ENCODE measurements at regions not wholly inside any gene's neighbourhood (a gene's known extent, or its start where the extent isn't known, plus 50 kb on each side); places are given as distances from the start of the nearest gene placed in this dataset.
"Not testable (repeated sequence)": the region's sequence is repeated elsewhere in the genome, so short reads cannot be mapped to it uniquely, and the experiment has no call there.

GRCh38 chr4:147284256-147284835, 196.6 kb upstream of the EDNRA start:
- no peak for DNase-seq

- DNase-seq: no peak
These were observed 196.0 kb upstream of the EDNRA start for GRCh38 chr4:147284935-147285334.

GRCh38 chr4:147285751-147286150, 195.1 kb upstream of the EDNRA start:
- DNase-seq: no peak

GRCh38 chr4:147286846-147287587, 193.9 kb upstream of the EDNRA start:
- DNase-seq: no peak

- DNase-seq: no peak
These were observed 193.4 kb upstream of the EDNRA start for GRCh38 chr4:147287588-147287890.

- no peak for DNase-seq
These were observed 192.4 kb upstream of the EDNRA start for GRCh38 chr4:147288512-147288911.

- DNase-seq: no peak
These were observed 191.7 kb upstream of the EDNRA start for GRCh38 chr4:147289181-147289580.

- not testable (repeated sequence) for DNase-seq
These were observed 188.1 kb upstream of the EDNRA start for GRCh38 chr4:147292604-147293313.

GRCh38 chr4:147293314-147293677, 187.6 kb upstream of the EDNRA start:
- not testable (repeated sequence) for DNase-seq

GRCh38 chr4:147299205-147299604, 181.7 kb upstream of the EDNRA start:
- DNase-seq: no peak

- DNase-seq: no peak
These were observed 177.6 kb upstream of the EDNRA start for GRCh38 chr4:147303174-147303872.

GRCh38 chr4:147303873-147304229, 177.0 kb upstream of the EDNRA start:
- no peak for DNase-seq

- DNase-seq: no peak
These were observed 172.8 kb upstream of the EDNRA start for GRCh38 chr4:147307896-147308674.

- no peak for DNase-seq
These were observed 171.5 kb upstream of the EDNRA start for GRCh38 chr4:147309434-147309833.

GRCh38 chr4:147310312-147310711, 170.6 kb upstream of the EDNRA start:
- DNase-seq: no peak

- no peak for DNase-seq
These were observed 168.9 kb upstream of the EDNRA start for GRCh38 chr4:147311956-147312355.

- DNase-seq: no peak
These were observed 168.4 kb upstream of the EDNRA start for GRCh38 chr4:147312376-147313046.

GRCh38 chr4:147313108-147313507, 167.8 kb upstream of the EDNRA start:
- DNase-seq: no peak

- DNase-seq: no peak
These were observed 162.3 kb upstream of the EDNRA start for GRCh38 chr4:147318586-147318985.

- DNase-seq: no peak
These were observed 155.3 kb upstream of the EDNRA start for GRCh38 chr4:147325571-147325981.

GRCh38 chr4:147326591-147326990, 154.3 kb upstream of the EDNRA start:
- no peak for DNase-seq

- DNase-seq: no peak
These were observed 153.6 kb upstream of the EDNRA start for GRCh38 chr4:147327322-147327721.

All from stimulated activated CD4-positive, alpha-beta T cell treated with anti-CD3 and anti-CD28 coated beads, Interleukin-15, amount 100 ng/mL, for 24 hours (primary cell).